Posterior vena cava (tissue), 2 donors: ENCODE measurements at regions not wholly inside any gene's neighbourhood (a gene's known extent, or its start where the extent isn't known, plus 50 kb on each side); places are given as distances from the start of the nearest gene placed in this dataset.
"Not testable (repeated sequence)": the region's sequence is repeated elsewhere in the genome, so short reads cannot be mapped to it uniquely, and the experiment has no call there.

Experiments used
- DNase-seq: peaks from one replicate; pipeline ENCODE4 v3.0.0-alpha.2; 2020; ENCODE audit warnings: low spot score
- intact Hi-C, 2 donors: fragments of 100-400 bp; cut with DNase I; formaldehyde crosslinking; loops; one replicate each; pipeline versions ENCODE4 v1.14.1 to v1.14.2; 2022 to 2023
- donor health status: DM: yes; HTN: yes; CAD: no.
- donor health status: DM: yes; HTN: yes; CAD: no.

DNA sequence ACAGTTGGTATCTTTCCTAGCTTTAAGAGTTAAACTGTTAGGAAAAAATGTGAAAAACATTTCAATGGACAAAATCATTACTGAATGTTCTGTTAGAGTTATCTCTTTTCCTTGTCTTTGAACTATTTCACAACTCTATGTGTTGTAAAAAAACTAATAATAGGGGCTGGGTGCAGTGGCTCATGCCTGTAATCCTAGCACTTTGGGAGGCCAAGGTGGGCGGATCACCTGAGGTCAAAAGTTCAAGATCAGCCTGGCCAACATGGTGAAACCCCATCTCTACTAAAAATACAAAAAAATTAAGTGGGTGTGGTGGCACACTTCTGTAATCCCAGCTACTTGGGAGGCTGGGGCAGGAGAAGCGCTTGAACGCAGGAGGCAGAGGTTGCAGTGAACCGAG lies 184.0 kb upstream of the P2RY1 start:
- intact Hi-C loops, DNase-seq: not testable (repeated sequence)

DNA sequence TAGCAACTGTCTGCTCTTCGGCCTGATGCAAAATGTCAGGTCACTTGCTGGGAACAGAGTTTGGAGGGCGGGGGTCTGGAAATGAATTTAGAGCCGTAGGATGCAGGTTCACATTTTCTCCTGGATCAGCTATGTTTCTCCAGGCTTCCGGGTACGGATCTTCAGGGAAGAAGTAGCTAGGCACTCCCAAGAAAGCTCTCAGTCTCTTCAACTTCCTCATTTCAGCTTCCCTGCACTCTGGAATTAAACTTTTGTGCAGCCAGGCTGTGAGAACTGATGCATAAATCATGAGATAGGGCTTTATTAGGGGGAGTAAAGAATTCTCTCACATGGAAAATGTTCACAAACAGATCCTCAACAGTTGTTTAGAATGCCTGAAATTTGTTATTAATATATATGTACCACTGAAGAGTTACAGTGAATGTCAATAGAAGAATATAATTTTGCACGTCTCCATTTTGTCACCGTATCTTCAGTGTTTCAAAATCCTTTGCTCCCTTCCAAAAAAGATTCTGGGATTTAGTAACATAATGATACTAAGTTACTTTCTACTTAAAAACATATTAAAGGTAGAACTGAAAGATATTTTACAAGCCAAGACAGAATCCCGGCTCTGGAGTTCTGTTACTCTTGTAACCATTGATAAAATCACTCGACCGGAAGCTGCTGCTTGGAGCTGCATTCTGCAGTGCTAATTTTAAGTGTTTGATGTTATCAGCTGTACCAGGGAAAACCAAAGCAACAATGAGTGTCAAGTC lies 178.5 kb upstream of the P2RY1 start:
- intact Hi-C loops, result no loop called here

DNA sequence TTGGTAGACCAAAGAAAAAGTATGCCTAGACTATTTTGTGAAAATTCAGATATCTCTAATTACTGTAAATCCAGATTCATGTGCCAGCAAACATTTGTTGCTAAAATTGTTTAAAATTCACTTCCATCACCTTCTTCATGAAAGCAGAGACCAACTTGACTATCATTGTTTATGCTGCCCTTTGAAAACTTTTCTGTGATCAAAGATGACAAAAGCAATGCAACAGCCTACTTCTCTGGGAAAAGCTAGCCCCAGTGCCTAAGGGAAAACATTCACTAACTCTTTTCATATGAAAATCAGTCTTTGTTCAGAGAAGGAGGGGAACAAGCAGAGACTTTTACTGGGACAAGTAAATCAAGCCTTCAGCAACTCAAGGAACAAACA lies 178.0 kb upstream of the P2RY1 start:
- no peak for DNase-seq
- intact Hi-C loops, result no loop called here

More for the DNA sequence above, 178.5 kb upstream of the P2RY1 start:
- DNase-seq, result no peak

DNA sequence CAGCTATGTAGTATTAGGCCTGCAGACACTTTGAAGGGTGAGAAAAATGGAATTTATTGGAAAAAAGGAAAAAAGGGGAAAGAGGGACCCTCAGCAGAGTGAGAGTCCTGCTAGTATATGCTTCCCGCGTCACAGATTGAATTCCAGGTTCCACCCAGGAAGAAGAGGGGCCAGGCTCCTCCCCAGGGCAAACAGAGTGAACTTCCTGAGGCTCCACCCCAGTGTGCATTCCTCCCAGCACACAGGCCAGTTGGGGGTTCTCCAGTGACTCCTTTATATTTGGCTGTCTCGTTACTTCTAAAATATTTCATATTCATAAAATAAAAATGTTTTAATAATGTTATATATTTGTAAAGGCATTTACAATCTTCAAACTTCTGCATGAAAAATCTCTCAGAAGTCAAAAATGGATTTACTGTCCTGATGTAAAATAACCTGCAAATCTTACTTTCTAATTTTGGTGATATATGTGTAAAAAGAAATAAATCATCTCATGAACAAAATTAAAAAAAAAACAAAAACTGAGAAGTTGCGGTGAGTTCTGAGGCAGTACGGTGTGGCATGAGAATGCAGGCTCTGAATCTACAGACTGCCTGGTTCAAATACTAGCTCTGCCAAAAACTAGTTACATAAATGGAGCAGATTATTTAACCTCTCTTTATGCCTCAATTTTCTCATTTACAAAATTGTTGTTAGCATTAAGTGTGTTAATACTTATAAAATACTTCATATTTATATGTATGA lies 175.8 kb upstream of the P2RY1 start:
- intact Hi-C loops, result no loop called here
- no peak for DNase-seq

DNA sequence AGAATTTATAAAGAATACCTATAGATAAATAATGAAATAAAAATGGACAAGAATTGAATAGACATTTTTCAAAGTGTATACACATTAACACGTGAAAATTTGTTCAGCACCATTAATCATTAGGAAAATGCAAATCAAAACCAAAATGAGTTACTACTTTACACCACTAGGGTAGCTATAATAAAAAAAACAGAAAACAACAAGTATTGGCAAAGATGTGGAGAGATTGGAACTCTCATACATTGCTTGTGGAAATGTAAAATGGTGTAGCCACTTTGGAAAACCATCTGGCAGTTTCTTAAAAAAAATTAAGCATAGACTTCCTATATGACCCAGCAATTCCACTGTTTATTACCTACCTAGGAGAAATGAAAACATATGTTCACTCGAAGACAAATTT lies 172.8 kb upstream of the P2RY1 start:
- DNase-seq, result no peak

DNA sequence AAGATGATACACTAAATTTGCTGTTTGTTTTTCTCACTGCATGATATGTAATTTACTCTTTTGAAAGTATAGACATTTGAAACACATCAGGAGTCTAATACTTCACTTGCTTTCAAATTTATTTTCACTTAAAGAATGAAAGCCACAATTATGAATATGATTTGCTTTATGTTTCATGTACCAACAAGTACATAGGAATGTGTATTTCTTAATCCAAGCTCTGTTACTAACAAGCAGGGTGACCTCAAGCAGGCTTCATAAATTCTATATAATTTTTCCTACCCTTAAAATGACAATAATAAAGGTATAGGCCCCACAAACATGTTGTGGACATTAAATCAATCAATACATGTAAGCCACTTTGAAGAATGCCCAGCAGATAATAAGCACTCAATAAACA lies 170.2 kb upstream of the P2RY1 start:
- intact Hi-C loops, result no loop called here
- DNase-seq, result no peak

More for the DNA sequence above, 172.8 kb upstream of the P2RY1 start:
- intact Hi-C loops, result no loop called here

DNA sequence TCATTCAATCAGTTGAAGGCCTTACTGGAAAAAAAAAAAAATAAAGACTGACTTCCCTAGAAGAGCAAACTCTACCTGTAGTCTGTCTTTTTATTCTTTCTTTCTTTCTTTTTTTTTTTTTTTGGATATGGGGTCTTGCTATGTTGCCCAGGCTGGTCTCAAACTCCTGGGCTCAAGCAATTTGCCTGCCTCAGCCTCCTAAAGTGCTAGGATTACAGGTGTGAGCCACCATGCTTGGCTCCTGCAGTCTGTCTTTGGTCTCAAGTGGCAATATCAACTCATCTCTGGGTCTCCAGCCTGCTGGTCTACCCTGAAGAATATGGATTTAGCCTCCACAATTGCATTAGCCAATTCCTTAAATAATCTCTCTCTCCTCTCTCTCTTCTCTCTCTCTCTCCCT lies 167.7 kb upstream of the P2RY1 start:
- intact Hi-C loops, result no loop called here
- DNase-seq, result no peak

DNA sequence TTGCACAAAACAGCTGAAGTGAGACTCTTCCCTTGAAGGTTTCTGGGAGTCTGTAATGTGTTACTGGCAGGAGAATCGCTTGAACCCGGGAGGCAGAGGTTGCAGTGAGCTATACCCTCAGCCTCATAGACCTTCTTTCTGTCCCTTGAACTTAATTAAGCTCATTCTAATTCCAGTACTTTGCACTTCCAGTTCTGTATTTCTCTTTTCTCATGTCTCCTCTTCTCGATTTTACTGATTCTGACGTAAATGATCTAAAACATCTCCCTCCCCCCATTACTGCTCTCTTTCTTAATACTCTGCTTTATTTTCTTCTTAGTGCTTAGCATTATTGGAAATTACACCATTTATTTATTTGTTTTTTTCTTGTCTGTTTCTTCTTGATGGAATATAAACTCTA lies 165.4 kb upstream of the P2RY1 start:
- intact Hi-C loops, result no loop called here
- no peak for DNase-seq

DNA sequence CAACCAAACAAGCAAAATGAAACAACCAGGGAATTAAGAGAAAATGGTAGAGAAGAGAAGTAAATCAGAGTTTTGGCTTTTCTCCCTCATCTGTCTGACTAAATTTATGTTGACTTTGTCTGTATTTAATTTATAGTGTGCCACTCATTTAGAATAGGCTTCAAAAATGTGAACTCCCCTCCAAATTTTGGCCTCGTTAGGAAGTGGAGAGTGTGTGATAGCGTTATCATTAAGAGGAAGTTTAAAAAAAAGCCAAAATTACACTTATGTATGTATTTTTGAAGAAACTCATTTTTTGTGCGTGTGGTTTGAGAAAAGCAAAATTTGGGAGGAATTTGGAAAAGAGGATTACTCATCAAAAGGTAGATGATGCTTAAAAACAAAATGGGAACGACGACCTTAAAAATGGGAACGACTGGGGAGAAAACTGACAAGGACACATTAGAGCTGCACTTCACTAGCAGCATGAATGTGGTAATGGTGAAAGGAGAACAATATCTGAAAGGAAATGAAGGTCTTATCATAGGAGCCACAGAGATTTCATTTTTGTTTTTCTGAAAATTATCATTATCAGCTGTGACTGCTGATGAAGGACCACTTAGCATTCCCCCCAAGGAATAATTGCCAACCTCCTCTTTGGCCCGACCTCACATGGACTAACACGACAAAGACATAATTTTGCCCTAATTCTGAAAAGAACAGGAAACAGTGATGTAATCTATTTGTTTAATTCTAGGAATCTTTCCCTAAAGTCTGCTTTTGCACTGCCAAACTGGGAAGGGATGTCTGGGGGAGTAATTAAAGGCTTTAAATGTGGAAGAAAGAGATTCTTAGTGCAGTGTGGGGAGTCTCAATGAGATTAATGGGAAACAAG lies 163.2 kb upstream of the P2RY1 start:
- intact Hi-C loops, result no loop called here
- DNase-seq, result no peak

DNA sequence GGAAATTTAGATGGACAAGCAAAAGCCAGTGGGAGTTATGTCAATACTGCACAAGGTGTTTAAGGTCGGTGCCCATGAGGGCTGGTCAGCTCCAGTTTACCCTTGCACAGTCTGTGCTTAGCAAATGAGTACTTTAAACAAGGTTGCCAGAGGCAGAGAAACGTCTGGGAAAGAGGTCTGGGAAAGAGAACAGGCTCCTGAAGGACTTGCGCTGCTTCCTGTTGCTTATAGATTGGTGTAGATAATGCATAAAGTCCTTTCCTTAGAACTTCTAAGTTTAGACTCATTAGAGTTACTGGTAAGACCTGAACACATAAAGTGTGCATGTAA lies 162.6 kb upstream of the P2RY1 start:
- DNase-seq, result no peak
- intact Hi-C loops, result no loop called here

DNA sequence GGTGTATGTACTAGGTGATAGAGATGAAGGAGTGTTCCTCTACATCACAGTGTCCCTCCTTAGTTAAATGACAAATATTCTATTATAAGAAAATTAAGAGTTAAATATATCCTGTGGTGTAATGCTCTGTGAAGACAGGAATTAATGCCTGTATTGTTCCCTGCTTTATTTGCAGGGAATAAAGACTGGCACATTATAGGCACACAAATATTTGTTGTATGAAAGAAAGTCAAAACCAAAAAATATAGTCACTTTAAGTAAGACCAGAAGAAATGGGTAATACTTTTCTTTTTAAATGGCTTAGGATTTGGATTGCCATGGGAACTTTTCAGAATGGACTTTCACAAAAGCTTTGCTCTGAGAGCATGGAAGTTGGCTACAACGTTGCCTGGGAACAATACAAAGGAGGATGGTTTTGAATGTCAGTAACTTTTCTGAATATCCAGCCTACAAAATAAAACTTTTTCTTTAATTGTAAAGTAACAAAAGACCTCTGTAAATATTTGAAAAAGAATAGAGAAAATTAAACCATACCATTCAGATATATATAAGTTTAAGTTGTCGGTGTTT lies 158.0 kb upstream of the P2RY1 start:
- intact Hi-C loops, result no loop called here
- DNase-seq, result no peak

DNA sequence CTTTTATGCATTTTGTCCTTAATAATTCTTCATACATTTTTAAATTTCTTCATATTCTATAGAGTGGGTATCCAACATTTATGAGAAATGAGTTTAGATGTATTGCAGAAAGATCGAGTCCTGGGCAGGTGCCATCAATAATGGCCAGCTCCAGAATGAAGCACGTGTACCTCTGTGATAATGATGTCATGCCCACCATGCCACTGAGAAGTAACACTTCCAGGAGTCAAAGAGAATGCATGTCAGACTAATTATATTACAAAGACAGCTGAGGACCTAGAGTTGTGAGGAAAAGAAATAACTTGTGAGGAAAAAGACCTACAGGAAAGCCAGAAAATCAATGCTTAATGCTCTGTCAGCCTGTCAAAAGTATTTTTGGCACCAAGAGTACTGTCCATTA lies 157.4 kb upstream of the P2RY1 start:
- no peak for DNase-seq
- intact Hi-C loops, result no loop called here

DNA sequence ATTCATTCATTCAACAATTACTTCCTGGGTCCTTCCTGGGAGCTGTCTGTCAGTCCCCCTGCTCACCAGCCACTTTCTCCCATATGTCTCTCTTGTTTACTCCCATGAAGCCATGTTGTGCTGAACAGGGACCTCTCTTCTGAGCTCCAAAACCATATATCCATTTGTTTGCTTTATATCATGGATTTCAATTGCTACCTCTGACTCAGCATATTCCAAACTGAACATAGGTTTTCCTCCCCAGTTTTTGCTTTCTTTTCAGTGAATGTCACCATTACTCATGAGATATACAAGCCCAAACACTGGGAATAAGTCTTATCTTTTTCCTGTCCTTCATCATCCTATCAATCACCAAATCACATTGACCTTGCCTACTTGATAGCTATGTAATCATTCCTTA lies 152.5 kb upstream of the P2RY1 start:
- intact Hi-C loops, result no loop called here
- DNase-seq, result no peak

DNA sequence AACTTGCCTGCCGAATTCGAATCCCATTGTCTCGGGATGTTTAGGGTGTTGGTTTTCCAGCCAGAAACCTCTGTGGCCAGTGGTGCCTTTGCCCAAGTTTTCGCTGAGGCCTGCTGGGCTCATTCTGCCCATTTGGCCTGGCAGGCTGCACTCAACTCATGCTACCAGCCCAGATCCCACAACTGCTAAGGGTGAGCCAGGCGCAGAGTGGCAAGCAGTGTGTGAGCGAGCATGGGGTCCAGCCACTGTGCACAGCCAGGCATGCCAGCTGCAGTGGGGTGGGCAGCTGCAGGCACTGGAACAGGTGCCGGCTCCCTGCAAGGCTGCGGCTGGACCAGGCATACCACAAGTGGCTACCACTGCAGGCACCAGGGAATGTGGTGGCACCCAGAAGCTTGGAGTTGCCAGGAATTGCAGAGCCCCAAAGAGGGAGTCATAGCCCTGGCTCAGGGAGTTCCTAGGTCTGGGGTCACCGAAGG lies 151.4 kb upstream of the P2RY1 start:
- DNase-seq, result no peak
- intact Hi-C loops, result no loop called here

DNA sequence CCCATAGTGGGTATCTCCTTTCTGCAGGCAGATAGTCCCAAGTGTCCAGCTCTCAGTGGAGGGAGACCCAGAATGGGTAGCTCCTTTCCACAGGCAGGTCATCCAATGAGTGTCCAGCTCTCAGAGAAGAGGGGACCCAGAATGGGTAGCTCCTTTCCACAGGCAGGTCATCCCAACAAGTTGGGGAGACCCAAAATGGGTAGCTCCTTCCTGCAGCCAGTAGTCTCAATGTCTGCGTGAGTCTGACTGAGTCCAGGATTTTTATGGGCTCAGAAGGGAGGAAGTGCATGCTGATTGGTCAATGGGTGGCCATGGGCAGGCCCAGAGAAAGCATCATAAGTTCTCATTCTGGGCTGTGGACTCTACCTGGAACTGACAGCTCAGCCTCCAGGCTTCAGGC lies 150.7 kb upstream of the P2RY1 start:
- intact Hi-C loops, result no loop called here
- no peak for DNase-seq

DNA sequence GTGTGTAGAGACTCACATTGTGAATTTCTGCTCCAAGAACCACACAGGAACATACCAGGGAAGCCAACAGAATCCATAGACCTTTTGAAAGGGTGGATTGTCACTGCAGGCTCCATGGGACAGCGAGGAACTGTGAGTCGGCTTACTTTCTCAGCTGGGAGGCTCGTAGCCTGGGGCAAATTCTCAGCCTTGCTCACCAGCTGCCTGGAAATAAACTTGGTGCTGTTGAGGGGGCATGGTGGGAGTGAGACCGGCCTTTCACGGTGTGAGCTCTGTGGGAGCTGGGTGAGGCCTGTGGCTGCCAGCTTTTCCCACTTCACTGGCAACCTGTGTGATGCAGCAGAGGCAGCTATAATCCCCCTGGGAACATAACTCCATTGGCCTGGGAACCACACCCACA lies 146.6 kb upstream of the P2RY1 start:
- no peak for DNase-seq
- intact Hi-C loops, result no loop called here

DNA sequence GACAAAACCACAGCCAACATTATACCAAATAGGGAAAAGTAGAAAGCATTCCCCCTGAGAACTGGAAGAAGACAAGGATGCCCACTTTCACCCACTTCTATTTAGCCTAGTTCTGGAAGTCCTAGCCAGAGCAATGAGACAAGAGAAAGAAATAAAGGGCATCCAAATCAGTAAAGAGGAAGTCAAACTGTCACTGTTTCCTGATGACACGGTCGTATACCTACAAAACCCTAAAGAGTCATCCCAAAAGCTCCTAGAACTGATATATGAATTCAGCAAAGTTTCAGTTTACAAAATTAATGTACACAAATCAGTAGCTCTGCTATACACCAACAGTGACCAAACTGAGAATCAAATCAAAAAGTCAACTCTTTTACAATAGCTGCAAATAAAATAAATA lies 142.6 kb upstream of the P2RY1 start:
- intact Hi-C loops, result loop anchor here in 1 of 2 donors (5.0 kb wide), 1 partner anchor 315 kb away; no protein-coding TSS in a partner anchor
- not testable (repeated sequence) for DNase-seq

DNA sequence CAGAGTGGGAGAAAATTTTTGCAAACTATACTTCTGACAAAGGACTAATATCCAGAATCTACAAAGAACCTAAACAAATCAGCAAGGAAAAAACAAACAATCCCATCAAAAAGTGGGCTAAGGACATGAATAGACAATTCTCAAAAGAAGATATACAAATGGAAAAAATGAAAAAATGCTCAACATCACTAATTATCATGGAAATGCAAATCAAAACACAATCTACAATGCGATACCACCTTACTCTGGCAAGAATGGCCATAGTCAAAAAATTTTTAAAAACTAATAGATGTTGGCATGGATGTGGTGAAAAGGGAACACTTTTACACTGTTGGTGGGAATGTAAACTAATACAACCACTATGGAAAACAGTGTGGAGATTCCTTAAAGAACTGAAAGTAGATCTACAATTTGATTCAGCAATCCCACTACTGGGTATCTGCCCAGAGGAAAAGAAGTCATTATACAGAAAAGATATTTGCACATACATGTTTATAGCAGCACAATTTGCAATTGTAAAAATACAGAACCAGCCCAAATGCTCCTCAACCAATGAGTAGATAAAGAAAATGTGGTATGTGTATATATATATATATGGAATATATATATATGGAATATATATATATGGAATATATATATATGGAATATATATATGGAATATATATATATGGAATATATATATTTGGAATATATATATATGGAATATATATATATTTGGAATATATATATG lies 141.2 kb upstream of the P2RY1 start:
- intact Hi-C loops, result loop anchor here in 1 of 2 donors (5.0 kb wide), 1 partner anchor 316 kb away; no protein-coding TSS in a partner anchor
- not testable (repeated sequence) for DNase-seq

DNA sequence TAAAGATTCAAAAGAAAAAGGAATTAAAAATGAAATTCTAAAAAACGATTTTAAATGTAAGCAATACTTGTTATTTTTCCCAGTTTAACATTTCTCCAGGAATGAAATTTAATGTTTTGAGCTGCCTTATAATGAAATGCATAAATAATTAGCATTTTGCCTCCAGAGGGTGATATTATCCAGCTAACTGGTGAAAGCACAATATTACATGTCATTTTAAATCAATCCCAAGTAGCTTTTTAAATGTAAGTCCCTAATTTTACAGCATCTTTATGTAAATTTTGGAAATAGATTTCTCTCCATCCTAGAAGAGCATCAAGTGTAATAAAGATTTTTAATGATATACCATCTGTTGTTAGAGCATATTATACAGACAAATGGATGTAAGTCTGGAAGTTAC lies 139.1 kb upstream of the P2RY1 start:
- intact Hi-C loops, result loop anchor here in 1 of 2 donors (5.0 kb wide), 1 partner anchor 641 kb away; no protein-coding TSS in a partner anchor
- DNase-seq, result no peak
